ENCODE measurements at regions not wholly inside any gene's neighbourhood (a gene's known extent, or its start where the extent isn't known, plus 50 kb on each side); places are given as distances from the start of the nearest gene placed in this dataset.
"Not testable (repeated sequence)": the region's sequence is repeated elsewhere in the genome, so short reads cannot be mapped to it uniquely, and the experiment has no call there.

GRCh38 chr14:106141242-106142220 lies 615.1 kb downstream of the TMEM121 start:
- no peak overlapping the region for H3K27ac ChIP-seq
- TF ChIP-seq CTCF (conservative IDR thresholded peaks at IDR 0.05) = no peak

GRCh38 chr14:106145731-106146130 lies 619.3 kb downstream of the TMEM121 start:
- H3K27ac ChIP-seq = not testable (repeated sequence)

- TF ChIP-seq CTCF (conservative IDR thresholded peaks at IDR 0.05) = peak; percentile 85
- not testable (repeated sequence) for H3K27ac ChIP-seq
These were observed 627.1 kb downstream of the TMEM121 start for GRCh38 chr14:106153362-106153955.

GRCh38 chr14:106163316-106163715 lies 636.9 kb downstream of the TMEM121 start:
- no peak overlapping the region for H3K27ac ChIP-seq
- TF ChIP-seq CTCF (conservative IDR thresholded peaks at IDR 0.05) = no peak

- not testable (repeated sequence) for H3K27ac ChIP-seq
These were observed 637.4 kb downstream of the TMEM121 start for GRCh38 chr14:106163812-106164211.

GRCh38 chr14:106166232-106166631 lies 639.8 kb downstream of the TMEM121 start:
- H3K27ac ChIP-seq = no peak overlapping the region
- no peak for TF ChIP-seq CTCF (conservative IDR thresholded peaks at IDR 0.05)

GRCh38 chr14:106166650-106167204 lies 640.3 kb downstream of the TMEM121 start:
- no peak for TF ChIP-seq CTCF (conservative IDR thresholded peaks at IDR 0.05)
- no peak overlapping the region for H3K27ac ChIP-seq

- H3K27ac ChIP-seq = not testable (repeated sequence)
- peak; percentile 31; the same call in 1 of the 2 replicates for TF ChIP-seq CTCF (conservative IDR thresholded peaks at IDR 0.05)
These were observed 643.8 kb downstream of the TMEM121 start for GRCh38 chr14:106170163-106170658.

All from VCaP (cell line).